Lung (tissue), 11 donors: ENCODE measurements at regions not wholly inside any gene's neighbourhood (a gene's known extent, or its start where the extent isn't known, plus 50 kb on each side); places are given as distances from the start of the nearest gene placed in this dataset.

ENCODE experiments used
- ATAC-seq: fragments of 200-7000 bp; cut with Tn5 transposase; one replicate; pipeline ENCODE4 v1.9.1; 2020; ENCODE audit warnings: moderate number of reproducible peaks; ENCODE audit not compliant: insufficient read depth, low FRiP score
- DNase-seq, 3 donors: peaks; one replicate each; pipeline ENCODE4 v3.0.0-alpha.2; 2013 to 2017
- H3K27ac ChIP-seq, 2 donors: one replicate each; pipeline ENCODE4 v1.5.1; 2013; ENCODE audit warnings: mild to moderate bottlenecking in 2 of 2, moderate library complexity in 2 of 2, control low read depth in 1 of 2, inconsistent platforms in 1 of 2, low read depth in 1 of 2, low read length in 1 of 2
- H3K27me3 ChIP-seq, 3 donors: one replicate each; pipeline ENCODE4 v1.5.1; 2013; ENCODE audit warnings: low read length in 2 of 3; ENCODE audit not compliant: control insufficient read depth in 3 of 3, insufficient read depth in 3 of 3
- H3K36me3 ChIP-seq, 4 donors: one replicate each; pipeline ENCODE4 v1.5.1; 2013; ENCODE audit warnings: low read length in 4 of 4, mild to moderate bottlenecking in 1 of 4, moderate library complexity in 1 of 4; ENCODE audit not compliant: control insufficient read depth in 4 of 4, insufficient read depth in 4 of 4
- H3K4me1 ChIP-seq, 5 donors: one replicate each; pipeline ENCODE4 v1.5.1; 2013; ENCODE audit warnings: low read length in 5 of 5, mild to moderate bottlenecking in 2 of 5, moderate library complexity in 1 of 5; ENCODE audit not compliant: control insufficient read depth in 5 of 5, insufficient read depth in 5 of 5
- H3K4me3 ChIP-seq: one replicate; pipeline ENCODE4 v1.5.1; 2013; ENCODE audit warnings: mild to moderate bottlenecking, control low read depth, moderate library complexity
- H3K9ac ChIP-seq, 2 donors: one replicate each; pipeline ENCODE4 v1.5.1; 2013; ENCODE audit warnings: low read length in 2 of 2, control low read depth in 1 of 2; ENCODE audit not compliant: insufficient read depth in 1 of 2
- H3K9me3 ChIP-seq, 4 donors: one replicate each; pipeline ENCODE4 v1.5.1; 2013; ENCODE audit warnings: low read length in 3 of 4, mild to moderate bottlenecking in 1 of 4, moderate library complexity in 1 of 4; ENCODE audit not compliant: control insufficient read depth in 4 of 4, insufficient read depth in 3 of 4
- WGBS, 2 donors: extraction: QIAGEN DNeasy Blood & Tissue Kit; methylation state at CpG; one replicate each; pipeline ENCODE4 v1.1.7; 2013; 5-methylcytosine and 5-hydroxymethylcytosine counted together
- TF ChIP-seq, protein P1 (sequence below): IDR thresholded peaks from 2 replicates; pipeline ENCODE4 v1.5.1; 2012; ENCODE audit warnings: mild to moderate bottlenecking; ENCODE audit errors: control extremely low read depth, extremely low read depth
- donor health status: control.
- donor health status: control.
- donor health status: Bipolar disorder and iron deficiency.
- donor health status: healthy.
- donor health status: DM: yes; HTN: yes; CAD: no.

DNA sequence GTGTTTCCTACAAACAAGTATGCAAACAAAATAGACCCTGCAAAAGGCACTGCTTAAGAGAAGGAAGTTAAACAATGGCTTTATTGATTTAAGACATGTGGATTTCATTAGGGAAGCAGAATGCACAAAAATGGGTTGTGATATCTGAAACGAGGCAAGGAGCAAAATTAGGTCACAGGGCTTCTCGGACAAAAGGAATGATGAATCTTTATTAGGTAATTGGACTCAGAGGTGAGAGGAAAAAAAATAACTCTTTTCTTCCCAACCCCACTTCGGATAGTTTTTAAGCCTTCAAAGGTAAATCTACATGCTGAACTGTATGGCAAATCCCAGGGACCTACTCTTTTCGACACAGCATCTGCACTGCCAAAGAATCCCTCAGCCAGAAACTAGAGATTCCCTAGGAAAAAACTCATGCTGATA lies 183.0 kb upstream of the TAB2 start:
- ATAC-seq = no peak

DNA sequence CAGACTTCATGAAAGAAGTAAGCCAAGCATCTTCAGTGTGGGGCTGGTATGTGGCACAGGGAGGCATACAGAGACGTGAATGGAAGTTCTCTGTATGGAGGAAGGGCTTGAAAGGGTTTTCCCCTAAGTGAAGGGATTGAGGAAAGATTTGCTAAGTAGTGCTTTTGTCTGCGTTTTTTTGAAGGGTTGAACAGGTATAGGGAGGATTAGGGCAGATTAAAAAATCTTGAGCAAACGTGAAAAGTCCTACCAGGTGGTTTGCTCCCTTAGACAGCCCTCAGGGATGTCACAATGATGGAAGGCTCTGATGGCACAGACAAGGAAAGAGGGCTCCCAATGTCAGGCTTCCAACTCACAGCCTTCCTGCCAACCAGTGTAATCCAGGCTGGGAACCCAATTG lies 181.7 kb upstream of the TAB2 start:
- Histone ChIP-seq H3K27ac (no peak overlapping the region), H3K4me3 (no peak overlapping the region), H3K36me3 (no peaks in the 10 kb centered on the region), H3K9me3 (no peaks in the 10 kb centered on the region), H3K4me1 (peaks cover 0 to 19% (median 6%) of the 10 kb centered on the region in 5 donors), H3K27me3 (no peaks in the 10 kb centered on the region), H3K9ac (no peak overlapping the region)
- TF ChIP-seq, protein P1, sequence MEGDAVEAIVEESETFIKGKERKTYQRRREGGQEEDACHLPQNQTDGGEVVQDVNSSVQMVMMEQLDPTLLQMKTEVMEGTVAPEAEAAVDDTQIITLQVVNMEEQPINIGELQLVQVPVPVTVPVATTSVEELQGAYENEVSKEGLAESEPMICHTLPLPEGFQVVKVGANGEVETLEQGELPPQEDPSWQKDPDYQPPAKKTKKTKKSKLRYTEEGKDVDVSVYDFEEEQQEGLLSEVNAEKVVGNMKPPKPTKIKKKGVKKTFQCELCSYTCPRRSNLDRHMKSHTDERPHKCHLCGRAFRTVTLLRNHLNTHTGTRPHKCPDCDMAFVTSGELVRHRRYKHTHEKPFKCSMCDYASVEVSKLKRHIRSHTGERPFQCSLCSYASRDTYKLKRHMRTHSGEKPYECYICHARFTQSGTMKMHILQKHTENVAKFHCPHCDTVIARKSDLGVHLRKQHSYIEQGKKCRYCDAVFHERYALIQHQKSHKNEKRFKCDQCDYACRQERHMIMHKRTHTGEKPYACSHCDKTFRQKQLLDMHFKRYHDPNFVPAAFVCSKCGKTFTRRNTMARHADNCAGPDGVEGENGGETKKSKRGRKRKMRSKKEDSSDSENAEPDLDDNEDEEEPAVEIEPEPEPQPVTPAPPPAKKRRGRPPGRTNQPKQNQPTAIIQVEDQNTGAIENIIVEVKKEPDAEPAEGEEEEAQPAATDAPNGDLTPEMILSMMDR = no peak
- DNase-seq (no peak), ATAC-seq (no peak)
- 64 to 69% methylated on average over 3 of the region's 3 CpGs for WGBS, 2 donors

More for the DNA sequence above, 183.0 kb upstream of the TAB2 start:
- peak in 2 of 3 donors; percentile 35 to 53 for DNase-seq
- WGBS, 2 donors = 48 to 65% methylated on average over 4 of the region's 4 CpGs
- TF ChIP-seq, protein P1 = no peak
- Histone ChIP-seq H3K9me3 (no peaks in the 10 kb centered on the region), H3K4me1 (peaks cover 0 to 32% (median 12%) of the 10 kb centered on the region in 5 donors), H3K36me3 (no peaks in the 10 kb centered on the region), H3K4me3 (no peak overlapping the region), H3K9ac (no peak overlapping the region), H3K27me3 (no peaks in the 10 kb centered on the region), H3K27ac (no peak overlapping the region)

DNA sequence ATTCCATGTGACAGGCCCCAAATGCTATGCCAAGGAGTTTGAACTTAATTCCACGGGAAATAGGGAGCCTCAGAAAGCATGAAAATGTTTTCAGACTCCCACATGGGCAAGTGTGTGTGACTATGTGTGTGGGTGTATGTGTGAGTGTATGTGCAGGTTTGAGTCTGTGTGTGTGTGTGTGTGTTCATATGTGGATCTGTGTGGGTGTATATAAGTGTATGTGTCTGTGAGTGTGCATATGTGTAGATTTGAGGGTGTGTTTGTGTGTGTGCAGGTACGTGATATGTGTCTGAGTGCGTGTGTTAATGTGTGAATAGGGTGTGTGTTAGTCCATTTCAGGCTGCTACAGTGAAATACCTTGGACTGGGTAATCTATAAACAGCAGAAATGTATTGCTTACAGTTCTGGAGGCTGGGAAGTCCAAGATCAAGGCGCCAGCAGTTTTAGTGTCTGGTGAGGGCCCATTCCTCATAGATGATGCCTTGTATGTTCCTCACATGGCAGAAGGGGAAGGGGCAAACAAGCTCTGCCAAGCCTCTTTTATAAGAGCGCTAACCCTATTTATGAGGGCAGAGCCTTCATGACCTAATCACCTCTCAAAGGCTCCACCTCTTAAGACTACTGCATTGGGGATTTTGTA lies 181.1 kb upstream of the TAB2 start:
- H3K9ac ChIP-seq = no peak overlapping the region
- 77 to 91% methylated on average over 5 of the region's 5 CpGs for WGBS, 2 donors
- H3K4me1 ChIP-seq = peaks cover 0 to 14% (median 10%) of the 10 kb centered on the region in 5 donors
- H3K4me3 ChIP-seq = no peak overlapping the region
- H3K9me3 ChIP-seq = no peaks in the 10 kb centered on the region
- TF ChIP-seq, protein P1 = no peak
- H3K27me3 ChIP-seq = no peaks in the 10 kb centered on the region
- no peak for DNase-seq
- ATAC-seq = no peak
- no peak overlapping the region for H3K27ac ChIP-seq
- no peaks in the 10 kb centered on the region for H3K36me3 ChIP-seq

DNA sequence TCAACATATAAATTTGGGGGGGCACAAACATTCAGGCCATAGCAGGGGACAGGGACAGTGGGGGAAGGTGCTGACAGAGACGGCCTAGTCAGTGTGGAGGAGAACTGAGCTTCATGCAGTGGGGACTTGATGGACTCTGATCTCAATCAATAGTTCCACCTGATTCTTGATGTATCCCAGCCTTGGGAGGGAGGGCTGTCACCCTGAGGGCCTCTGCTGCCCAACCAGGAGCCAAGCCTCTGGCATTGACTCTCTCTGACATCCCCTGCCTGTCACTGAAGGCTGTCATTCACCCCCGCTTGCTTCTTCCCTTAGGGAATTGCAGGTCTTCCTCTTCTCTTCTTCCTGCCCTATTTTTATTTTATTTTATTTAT lies 180.6 kb upstream of the TAB2 start:
- DNase-seq (no peak), ATAC-seq (no peak)
- Histone ChIP-seq H3K36me3 (no peaks in the 10 kb centered on the region), H3K9ac (no peak overlapping the region), H3K4me1 (peaks cover 0 to 12% (median 9%) of the 10 kb centered on the region in 5 donors), H3K27ac (no peak overlapping the region), H3K27me3 (no peaks in the 10 kb centered on the region), H3K9me3 (no peaks in the 10 kb centered on the region), H3K4me3 (no peak overlapping the region)
- TF ChIP-seq, protein P1 = no peak
- 90 to 97% methylated on average over 2 of the region's 2 CpGs for WGBS, 2 donors
